ENCODE measurements at regions not wholly inside any gene's neighbourhood (a gene's known extent, or its start where the extent isn't known, plus 50 kb on each side); places are given as distances from the start of the nearest gene placed in this dataset.

GRCh38 chr13:64749301-64749700, 2480.8 kb downstream of the PCDH9 start:
- TF ChIP-seq RFX5 (IDR thresholded peaks at IDR 0.05; ENCODE audit: low read depth, low read length), result no peak
- no peak for TF ChIP-seq POLR2A (IDR thresholded peaks at IDR 0.05; ENCODE audit: low read depth, low read length)
- no peak for TF ChIP-seq MAZ (IDR thresholded peaks at IDR 0.05; ENCODE audit: borderline replicate concordance, low read depth, low read length)
- TF ChIP-seq, protein P1, sequence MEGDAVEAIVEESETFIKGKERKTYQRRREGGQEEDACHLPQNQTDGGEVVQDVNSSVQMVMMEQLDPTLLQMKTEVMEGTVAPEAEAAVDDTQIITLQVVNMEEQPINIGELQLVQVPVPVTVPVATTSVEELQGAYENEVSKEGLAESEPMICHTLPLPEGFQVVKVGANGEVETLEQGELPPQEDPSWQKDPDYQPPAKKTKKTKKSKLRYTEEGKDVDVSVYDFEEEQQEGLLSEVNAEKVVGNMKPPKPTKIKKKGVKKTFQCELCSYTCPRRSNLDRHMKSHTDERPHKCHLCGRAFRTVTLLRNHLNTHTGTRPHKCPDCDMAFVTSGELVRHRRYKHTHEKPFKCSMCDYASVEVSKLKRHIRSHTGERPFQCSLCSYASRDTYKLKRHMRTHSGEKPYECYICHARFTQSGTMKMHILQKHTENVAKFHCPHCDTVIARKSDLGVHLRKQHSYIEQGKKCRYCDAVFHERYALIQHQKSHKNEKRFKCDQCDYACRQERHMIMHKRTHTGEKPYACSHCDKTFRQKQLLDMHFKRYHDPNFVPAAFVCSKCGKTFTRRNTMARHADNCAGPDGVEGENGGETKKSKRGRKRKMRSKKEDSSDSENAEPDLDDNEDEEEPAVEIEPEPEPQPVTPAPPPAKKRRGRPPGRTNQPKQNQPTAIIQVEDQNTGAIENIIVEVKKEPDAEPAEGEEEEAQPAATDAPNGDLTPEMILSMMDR (conservative IDR thresholded peaks at IDR 0.05; ENCODE audit: low read depth, low read length), result no peak
- no peak for TF ChIP-seq SMC3 (IDR thresholded peaks at IDR 0.05; ENCODE audit: low read depth, low read length)
- TF ChIP-seq ELK1 (IDR thresholded peaks at IDR 0.05; ENCODE audit: borderline replicate concordance, low read depth, low read length), result no peak
- no peak for TF ChIP-seq RAD21 (IDR thresholded peaks at IDR 0.05; ENCODE audit: low read length)
- TF ChIP-seq MXI1 (IDR thresholded peaks at IDR 0.05; ENCODE audit: borderline replicate concordance, low read depth, low read length), result no peak
